ENCODE measurements at regions not wholly inside any gene's neighbourhood (a gene's known extent, or its start where the extent isn't known, plus 50 kb on each side); places are given as distances from the start of the nearest gene placed in this dataset.

- no peak for DNase-seq
- H4K5ac ChIP-seq (ENCODE audit: insufficient read length, low read depth, low read length) = no peak overlapping the region
- H3K27ac ChIP-seq (ENCODE audit: insufficient read length, low read depth, low read length) = no peak overlapping the region
- no peak overlapping the region for H4K91ac ChIP-seq (ENCODE audit: insufficient read length, low read depth, low read length)
- H2BK120ac ChIP-seq (ENCODE audit: low read depth, low read length, poor library complexity, severe bottlenecking) = no peak overlapping the region
- H4K8ac ChIP-seq (replicated peaks; ENCODE audit: insufficient read length, low read depth, low read length) = no peak overlapping the region
- H2BK15ac ChIP-seq (ENCODE audit: low read depth, low read length) = no peak overlapping the region
- TF ChIP-seq CTCF (conservative IDR thresholded peaks at IDR 0.05) = no peak
- H3K27me3 Mint-ChIP-seq (ENCODE audit: low read depth) = no peaks in the 10 kb centered on the region
- H2AFZ ChIP-seq (ENCODE audit: low read length) = no peak overlapping the region
- H3K14ac ChIP-seq (ENCODE audit: insufficient read depth, low read length) = no peak overlapping the region
- no peak overlapping the region for H3K18ac ChIP-seq (ENCODE audit: insufficient read length, low read depth, low read length)
- no peaks in the 10 kb centered on the region for H3K23me2 ChIP-seq (ENCODE audit: insufficient read length, low read depth, low read length, poor library complexity, severe bottlenecking)
- H3K9me3 ChIP-seq (ENCODE audit: control insufficient read depth, low read depth, low read length) = no peaks in the 10 kb centered on the region
- no peak overlapping the region for H2AK5ac ChIP-seq (ENCODE audit: insufficient read length, low read length)
- H2BK12ac ChIP-seq (ENCODE audit: insufficient read length, low read depth, low read length) = no peak overlapping the region
- H3K4me1 Mint-ChIP-seq = peaks cover 6 to 8% of the 10 kb centered on the region in 2 experiments
- no peak overlapping the region; a peak in 1 of 7 replicates for H3K27ac Mint-ChIP-seq
- no peak overlapping the region for H3K4me3 Mint-ChIP-seq
- H3K27me3 ChIP-seq (ENCODE audit: insufficient read depth, low read length) = no peaks in the 10 kb centered on the region
- H2BK20ac ChIP-seq (ENCODE audit: low read depth, low read length, poor library complexity, severe bottlenecking) = no peak overlapping the region
- H3K56ac ChIP-seq (ENCODE audit: insufficient read length, low read depth, low read length) = no peak overlapping the region
- H3K79me1 ChIP-seq (ENCODE audit: insufficient read depth, low read depth, low read length, poor library complexity, severe bottlenecking) = no peaks in the 10 kb centered on the region
- H3K36me3 Mint-ChIP-seq (ENCODE audit: insufficient read depth in 1 of 3, low read depth in 3 of 3) = no peaks in the 10 kb centered on the region; a peak in 1 of 7 replicates
- no peak overlapping the region for H3K4ac ChIP-seq (ENCODE audit: low read depth, low read length)
- no peak overlapping the region for H3T11ph ChIP-seq (ENCODE audit: low read length)
- H3K79me2 ChIP-seq (ENCODE audit: insufficient read depth, low read length) = no peaks in the 10 kb centered on the region
- H3K4me2 ChIP-seq (ENCODE audit: insufficient read depth, insufficient read length, low read length) = no peak overlapping the region
- no peak overlapping the region for H2BK5ac ChIP-seq (ENCODE audit: insufficient read length, low read length)
- no peak overlapping the region for H3K23ac ChIP-seq (ENCODE audit: insufficient read length, low read depth, low read length)
- no peaks in the 10 kb centered on the region for H3K9me3 Mint-ChIP-seq
- H4K20me1 ChIP-seq (ENCODE audit: control insufficient read depth, insufficient read depth, insufficient read length) = no peaks in the 10 kb centered on the region
- peaks cover 4% of the 10 kb centered on the region; the same call in 1 of the 2 replicates for H3K4me1 ChIP-seq (ENCODE audit: insufficient read depth, low read length)
- no peak overlapping the region for H3K9ac ChIP-seq (ENCODE audit: extremely low read depth, insufficient read length, low read length)
- WGBS (ENCODE audit: extremely low coverage, insufficient read length, low lambda C conversion rate) = no CpG with 5 or more reads among the region's 2 CpGs
These were observed 78.3 kb upstream of the THSD7A start for GRCh38 chr7:11910253-11910652.

All from H9 (cell line).